GM12891 (cell line): ENCODE measurements at regions not wholly inside any gene's neighbourhood (a gene's known extent, or its start where the extent isn't known, plus 50 kb on each side); places are given as distances from the start of the nearest gene placed in this dataset.

Experiments used
- POLR2A ChIP-seq: IDR thresholded peaks from 2 replicates; pipeline ENCODE4 v1.6.1; 2011; ENCODE audit warnings: low read depth, low read length, control low read depth
- POU2F2 ChIP-seq: IDR thresholded peaks from 2 replicates; pipeline ENCODE4 v1.6.1; 2011; ENCODE audit warnings: low read depth, mild to moderate bottlenecking, control low read depth, low read length, moderate library complexity
- TAF1 ChIP-seq: IDR thresholded peaks from 2 replicates; pipeline ENCODE4 v1.6.1; 2011; ENCODE audit warnings: low read depth, low read length, control low read depth

DNA sequence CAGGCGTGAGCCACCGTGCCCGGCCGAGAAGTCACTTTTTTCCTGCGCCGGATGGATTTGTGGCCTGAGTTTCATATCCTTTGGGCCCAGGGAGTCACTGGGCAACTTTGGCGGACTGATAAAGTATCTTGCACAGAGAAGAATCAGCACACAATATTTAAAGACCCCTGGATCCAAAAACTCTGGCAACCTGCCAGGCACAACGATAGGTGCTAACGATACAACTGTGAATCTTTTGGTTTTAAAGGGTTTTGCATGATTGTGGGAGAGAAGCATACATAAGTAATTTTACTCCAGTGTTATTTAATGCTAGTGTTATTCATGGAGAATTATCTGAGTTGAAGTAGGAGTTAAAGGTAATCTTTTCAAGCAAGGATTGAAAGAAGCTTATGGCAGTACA lies 85.3 kb downstream of the TAF11L14 start:
- TF ChIP-seq TAF1 (no peak), POLR2A (no peak), POU2F2 (no peak)
